ENCODE measurements at regions not wholly inside any gene's neighbourhood (a gene's known extent, or its start where the extent isn't known, plus 50 kb on each side); places are given as distances from the start of the nearest gene placed in this dataset.

GRCh38 chr5:109612278-109612905 lies 77.3 kb upstream of the MAN2A1 start (continued):
- TF ChIP-seq ZSCAN18 (tag by site-specific recombination; IDR thresholded peaks at IDR 0.05) = no peak
- no peak for TF ChIP-seq ZNF114 (tag by site-specific recombination; IDR thresholded peaks at IDR 0.05)
- no peak for TF ChIP-seq ZNF561 (tag by site-specific recombination; IDR thresholded peaks at IDR 0.05; ENCODE audit: borderline replicate concordance)
- no peak for TF ChIP-seq ZNF324 (tag by site-specific recombination; IDR thresholded peaks at IDR 0.05)
- TF ChIP-seq ZBTB8A (tag by site-specific recombination; IDR thresholded peaks at IDR 0.05) = no peak
- TF ChIP-seq PRDM4 (tag by site-specific recombination; IDR thresholded peaks at IDR 0.05) = no peak
- no peak for TF ChIP-seq ZNF549 (tag by site-specific recombination; IDR thresholded peaks at IDR 0.05)

- POLR2A ChIA-PET = no interaction called here
These were observed 78.2 kb upstream of the MAN2A1 start for GRCh38 chr5:109611505-109611904.

GRCh38 chr5:109611061-109611460 lies 78.7 kb upstream of the MAN2A1 start:
- no peaks in the 10 kb centered on the region for H3K4me1 ChIP-seq (ENCODE audit: control insufficient read depth, insufficient read depth, low read length)
- CTCF ChIA-PET = interaction anchor here (0.6 to 1.0 kb wide), 2 partner anchors 9 to 64 kb away, joined by 3 read pairs; no protein-coding TSS in a partner anchor
- no peak overlapping the region for H3K4me3 ChIP-seq (ENCODE audit: low read depth, low read length)
- POLR2A ChIA-PET = no interaction called here
- H3K27ac ChIP-seq (ENCODE audit: extremely low read depth, low read depth, low read length) = no peak overlapping the region
- H3K36me3 ChIP-seq (ENCODE audit: control insufficient read depth in 2 of 2, insufficient read depth in 1 of 2, low read length in 2 of 2) = no peaks in the 10 kb centered on the region
- H3K9me3 ChIP-seq (ENCODE audit: control insufficient read depth, insufficient read depth, low read depth, low read length) = no peaks in the 10 kb centered on the region
- TF ChIP-seq ZNF26 (tag by site-specific recombination; IDR thresholded peaks at IDR 0.05) = no peak
- TF ChIP-seq MZF1 (tag by site-specific recombination; IDR thresholded peaks at IDR 0.05; ENCODE audit: borderline replicate concordance) = no peak
- no peak for TF ChIP-seq ZNF571 (tag by site-specific recombination; IDR thresholded peaks at IDR 0.05)
- TF ChIP-seq ZNF366 (tag by site-specific recombination; conservative IDR thresholded peaks at IDR 0.05) = no peak
- no peak for TF ChIP-seq ZNF610 (tag by site-specific recombination; IDR thresholded peaks at IDR 0.05; ENCODE audit: borderline replicate concordance)
- TF ChIP-seq ZNF350 (tag by site-specific recombination; IDR thresholded peaks at IDR 0.05) = no peak
- no peak for TF ChIP-seq SETDB1 (IDR thresholded peaks at IDR 0.05; ENCODE audit: insufficient read length, low read length)
- no peak for TF ChIP-seq ZBTB21 (tag by site-specific recombination; IDR thresholded peaks at IDR 0.05)
- no peak for TF ChIP-seq ZNF423 (tag by site-specific recombination; IDR thresholded peaks at IDR 0.05)
- no peak for TF ChIP-seq ZSCAN30 (tag by site-specific recombination; IDR thresholded peaks at IDR 0.05)
- TF ChIP-seq ZBTB11 (tag by site-specific recombination; conservative IDR thresholded peaks at IDR 0.05; ENCODE audit: low read depth) = no peak

More at GRCh38 chr5:109611505-109611904, 78.2 kb upstream of the MAN2A1 start:
- H3K4me3 ChIP-seq (ENCODE audit: low read depth, low read length) = no peak overlapping the region
- no peaks in the 10 kb centered on the region for H3K9me3 ChIP-seq (ENCODE audit: control insufficient read depth, insufficient read depth, low read depth, low read length)
- TF ChIP-seq ZNF148 (tag by site-specific recombination; IDR thresholded peaks at IDR 0.05; ENCODE audit: borderline replicate concordance) = no peak
- no peak for TF ChIP-seq ZBTB1 (tag by site-specific recombination; IDR thresholded peaks at IDR 0.05)
- H3K36me3 ChIP-seq (ENCODE audit: control insufficient read depth in 2 of 2, insufficient read depth in 1 of 2, low read length in 2 of 2) = no peaks in the 10 kb centered on the region
- CTCF ChIA-PET = interaction anchor here (1.0 kb wide), 1 partner anchor 9 kb away, joined by 3 read pairs; no protein-coding TSS in a partner anchor
- H3K27ac ChIP-seq (ENCODE audit: extremely low read depth, low read depth, low read length) = no peak overlapping the region
- H3K4me1 ChIP-seq (ENCODE audit: control insufficient read depth, insufficient read depth, low read length) = no peaks in the 10 kb centered on the region
